PC-9 (cell line): ENCODE measurements at regions not wholly inside any gene's neighbourhood (a gene's known extent, or its start where the extent isn't known, plus 50 kb on each side); places are given as distances from the start of the nearest gene placed in this dataset.

Experiments
- BruUV-seq: library from RNA; stranded (reverse); fragments of 400-500 nt; replicated peaks from 2 replicates; lab custom pipeline; 2021; lab: Mats Ljungman, UMichigan
- CTCF ChIA-PET: fragments of 300-600 bp; sonication (Branson Sonifier 250); formaldehyde crosslinking; loops from one replicate; lab custom pipeline; 2022; ENCODE audit warnings: antibody characterized with exemption; lab: Charles Lee
- POLR2A ChIA-PET: fragments of 300-600 bp; sonication (Branson Sonifier 250); formaldehyde crosslinking; loops from one replicate; lab custom pipeline; 2022; ENCODE audit warnings: antibody characterized with exemption; ENCODE audit not compliant: unreplicated experiment; lab: Charles Lee
- DNase-seq, 2 experiments: peaks; one replicate each; pipeline versions ENCODE4 v3.0.0 to v3.0.0-alpha.2; 2015 to 2022; ENCODE audit warnings: mixed read lengths in 1 of 2
- H2AFZ ChIP-seq: fragments of 200-600 bp; sonication (generic); 2 replicates; pipeline ENCODE4 v1.8.1; 2017; ENCODE audit warnings: antibody characterized with exemption
- H3F3A ChIP-seq: fragments of 200-600 bp; sonication (generic); 2 replicates; pipeline ENCODE4 v1.8.1; 2017; ENCODE audit warnings: antibody characterized with exemption, mild to moderate bottlenecking, low read depth; ENCODE audit not compliant: insufficient read depth
- H3K27ac ChIP-seq: fragments of 200-600 bp; sonication (generic); 2 replicates; pipeline ENCODE4 v1.6.1; 2016; ENCODE audit warnings: mixed run types
- H3K27me3 ChIP-seq: fragments of 200-600 bp; sonication (generic); 2 replicates; pipeline ENCODE4 v1.6.1; 2016; ENCODE audit warnings: low read depth, mixed run types; ENCODE audit not compliant: insufficient read depth
- H3K36me3 ChIP-seq: fragments of 200-600 bp; sonication (generic); 2 replicates; pipeline ENCODE4 v1.6.1; 2016; ENCODE audit warnings: low read depth, mixed run types
- H3K4me1 ChIP-seq: fragments of 200-600 bp; sonication (generic); replicated peaks from 2 replicates; pipeline ENCODE4 v1.6.1; 2016; ENCODE audit warnings: mixed run types; ENCODE audit not compliant: insufficient read depth
- H3K4me2 ChIP-seq: fragments of 200-600 bp; sonication (generic); 2 replicates; pipeline ENCODE4 v1.6.1; 2017; ENCODE audit warnings: mixed run types
- H3K4me3 ChIP-seq: fragments of 200-600 bp; sonication (generic); 2 replicates; pipeline ENCODE4 v1.6.1; 2016; ENCODE audit warnings: mixed run types
- H3K79me2 ChIP-seq: fragments of 200-600 bp; sonication (generic); 2 replicates; pipeline ENCODE4 v1.6.1; 2017; ENCODE audit warnings: low read depth, mixed run types
- H3K9me2 ChIP-seq: fragments of 200-600 bp; sonication (generic); 2 replicates; pipeline ENCODE4 v1.8.1; 2017; ENCODE audit warnings: mild to moderate bottlenecking; ENCODE audit not compliant: insufficient read depth
- H3K9me3 ChIP-seq: fragments of 200-600 bp; sonication (generic); 2 replicates; pipeline ENCODE4 v1.8.1; 2016; ENCODE audit warnings: low read depth; ENCODE audit not compliant: insufficient read depth
- H4K20me1 ChIP-seq: fragments of 200-600 bp; sonication (generic); 2 replicates; pipeline ENCODE4 v1.8.1; 2017; ENCODE audit not compliant: insufficient read depth
- CTCF ChIP-seq: fragments of 200-600 bp; sonication (generic); conservative IDR thresholded peaks from 2 replicates; pipeline ENCODE4 v1.6.1; 2017; ENCODE audit warnings: mixed run types, antibody characterized with exemption, mild to moderate bottlenecking, moderate library complexity
- EZH2 ChIP-seq: fragments of 200-600 bp; sonication (generic); IDR thresholded peaks from 2 replicates; pipeline ENCODE4 v1.8.0; 2017; ENCODE audit warnings: antibody characterized with exemption, low read depth
- intact Hi-C: fragments of 100-400 bp; cut with micrococcal nuclease; formaldehyde crosslinking; loops from one replicate; pipeline ENCODE4 v1.10.0; 2022; ENCODE audit not compliant: unreplicated experiment

GRCh38 chr3:40593351-40593750, 68.6 kb downstream of the ZNF621 start:
- H3K36me3 ChIP-seq = no peaks in the 10 kb centered on the region
- H3K4me3 ChIP-seq = no peak overlapping the region
- no peak for DNase-seq
- intact Hi-C loops = no loop called here
- H3K27ac ChIP-seq = no peak overlapping the region
- no peaks in the 10 kb centered on the region for H4K20me1 ChIP-seq
- H3K9me2 ChIP-seq = no peaks in the 10 kb centered on the region
- no peaks in the 10 kb centered on the region for H3K9me3 ChIP-seq
- no peaks in the 10 kb centered on the region for H3K27me3 ChIP-seq
- ChIA-PET POLR2A (interaction anchor here (0.7 kb wide), 1 partner anchor 53 kb away, joined by 3 read pairs; no protein-coding TSS in a partner anchor), CTCF (no interaction called here)
- no peak overlapping the region for H2AFZ ChIP-seq
- TF ChIP-seq EZH2 (no peak), CTCF (no peak)
- H3K4me2 ChIP-seq = no peak overlapping the region
- H3F3A ChIP-seq = no peaks in the 10 kb centered on the region
- no peaks in the 10 kb centered on the region for H3K4me1 ChIP-seq
- no TSS peak for BruUV-seq
- H3K79me2 ChIP-seq = no peaks in the 10 kb centered on the region

- H3K4me1 ChIP-seq = no peaks in the 10 kb centered on the region
- no TSS peak for BruUV-seq
- no peak for DNase-seq
- no peaks in the 10 kb centered on the region for H3K79me2 ChIP-seq
- no peaks in the 10 kb centered on the region for H3K27me3 ChIP-seq
- intact Hi-C loops = no loop called here
- POLR2A ChIA-PET = no interaction called here
- no peak overlapping the region for H2AFZ ChIP-seq
- no peaks in the 10 kb centered on the region for H3K36me3 ChIP-seq
- H3K9me3 ChIP-seq = no peaks in the 10 kb centered on the region
- no peak for TF ChIP-seq CTCF
- TF ChIP-seq EZH2 = no peak
- CTCF ChIA-PET = no interaction called here
- no peak overlapping the region for H3K4me3 ChIP-seq
- no peaks in the 10 kb centered on the region for H3F3A ChIP-seq
- H3K27ac ChIP-seq = no peak overlapping the region
- no peaks in the 10 kb centered on the region for H4K20me1 ChIP-seq
- H3K9me2 ChIP-seq = no peaks in the 10 kb centered on the region
- H3K4me2 ChIP-seq = no peak overlapping the region
Measured at GRCh38 chr3:40597441-40597840, 72.7 kb downstream of the ZNF621 start.

- ChIA-PET POLR2A (interaction anchor here (0.6 kb wide), 1 partner anchor 106 kb away, joined by 3 read pairs; no protein-coding TSS in a partner anchor), CTCF (no interaction called here)
- no peak for DNase-seq
- no peaks in the 10 kb centered on the region for H3K79me2 ChIP-seq
- no peak overlapping the region for H2AFZ ChIP-seq
- no peaks in the 10 kb centered on the region for H3K9me2 ChIP-seq
- no peak overlapping the region for H3K4me3 ChIP-seq
- no peaks in the 10 kb centered on the region for H3K9me3 ChIP-seq
- no peaks in the 10 kb centered on the region for H3K27me3 ChIP-seq
- no peaks in the 10 kb centered on the region for H3K36me3 ChIP-seq
- no peak overlapping the region for H3K27ac ChIP-seq
- no TSS peak for BruUV-seq
- no peak overlapping the region for H3K4me2 ChIP-seq
- no peaks in the 10 kb centered on the region for H3K4me1 ChIP-seq
- H3F3A ChIP-seq = no peaks in the 10 kb centered on the region
- intact Hi-C loops = no loop called here
- no peak for TF ChIP-seq CTCF
- TF ChIP-seq EZH2 = no peak
- H4K20me1 ChIP-seq = no peaks in the 10 kb centered on the region
Measured at GRCh38 chr3:40598338-40598737, 73.6 kb downstream of the ZNF621 start.
